BE2C (cell line): ENCODE measurements at regions not wholly inside any gene's neighbourhood (a gene's known extent, or its start where the extent isn't known, plus 50 kb on each side); places are given as distances from the start of the nearest gene placed in this dataset.

Source experiments
- DNase-seq: peaks from one replicate; pipeline ENCODE4 v3.0.0-alpha.2; 2020
- H3K27me3 ChIP-seq: fragments of 250-450 bp; sonication (Bioruptor Pico); 2 replicates; pipeline ENCODE4 v1.5.1; 2020; ENCODE audit warnings: mild to moderate bottlenecking
- H3K36me3 ChIP-seq: fragments of 250-450 bp; sonication (Bioruptor Pico); 2 replicates; pipeline ENCODE4 v1.5.1; 2020; ENCODE audit warnings: mild to moderate bottlenecking
- H3K4me1 ChIP-seq: fragments of 250-450 bp; sonication (Bioruptor Pico); 2 replicates; pipeline ENCODE4 v1.5.1; 2020
- H3K4me3 ChIP-seq: 2 replicates; pipeline ENCODE4 v1.5.1; 2011; ENCODE audit warnings: low read depth, low read length
- H3K9me3 ChIP-seq: fragments of 250-450 bp; sonication (Bioruptor Pico); 2 replicates; pipeline ENCODE4 v1.5.1; 2020
- CTCF ChIP-seq: IDR thresholded peaks from 2 replicates; pipeline ENCODE4 v1.5.1; 2012; ENCODE audit warnings: mild to moderate bottlenecking, low read depth, low read length

GRCh38 chr7:10657201-10657600 lies 316.5 kb upstream of the PHF14 start:
- no peaks in the 10 kb centered on the region for H3K9me3 ChIP-seq
- H3K27me3 ChIP-seq = no peaks in the 10 kb centered on the region
- DNase-seq = no peak
- no peaks in the 10 kb centered on the region for H3K4me1 ChIP-seq
- no peak for TF ChIP-seq CTCF
- no peaks in the 10 kb centered on the region for H3K36me3 ChIP-seq
- H3K4me3 ChIP-seq = no peak overlapping the region

GRCh38 chr7:10657837-10658236 lies 315.8 kb upstream of the PHF14 start:
- no peaks in the 10 kb centered on the region for H3K36me3 ChIP-seq
- no peaks in the 10 kb centered on the region for H3K4me1 ChIP-seq
- DNase-seq = no peak
- no peaks in the 10 kb centered on the region for H3K27me3 ChIP-seq
- no peak for TF ChIP-seq CTCF
- H3K9me3 ChIP-seq = no peaks in the 10 kb centered on the region
- no peak overlapping the region for H3K4me3 ChIP-seq

- H3K4me1 ChIP-seq = no peaks in the 10 kb centered on the region
- no peak for TF ChIP-seq CTCF
- no peak for DNase-seq
- H3K4me3 ChIP-seq = no peak overlapping the region
- H3K27me3 ChIP-seq = no peaks in the 10 kb centered on the region
- H3K9me3 ChIP-seq = no peaks in the 10 kb centered on the region
- H3K36me3 ChIP-seq = no peaks in the 10 kb centered on the region
Measured at GRCh38 chr7:10662491-10662890, 311.2 kb upstream of the PHF14 start.

GRCh38 chr7:10662982-10663884 lies 310.4 kb upstream of the PHF14 start:
- no peak for DNase-seq
- Histone ChIP-seq H3K9me3 (no peaks in the 10 kb centered on the region), H3K4me1 (no peaks in the 10 kb centered on the region), H3K36me3 (no peaks in the 10 kb centered on the region), H3K27me3 (no peaks in the 10 kb centered on the region), H3K4me3 (no peak overlapping the region)
- TF ChIP-seq CTCF = no peak

GRCh38 chr7:10672186-10672585 lies 301.5 kb upstream of the PHF14 start:
- Histone ChIP-seq H3K4me3 (no peak overlapping the region), H3K4me1 (no peaks in the 10 kb centered on the region), H3K36me3 (no peaks in the 10 kb centered on the region), H3K27me3 (no peaks in the 10 kb centered on the region), H3K9me3 (no peaks in the 10 kb centered on the region)
- no peak for DNase-seq
- no peak for TF ChIP-seq CTCF

- TF ChIP-seq CTCF = no peak
- Histone ChIP-seq H3K36me3 (no peaks in the 10 kb centered on the region), H3K9me3 (no peaks in the 10 kb centered on the region), H3K4me3 (no peak overlapping the region), H3K4me1 (0 out of 2 replicates have a peak, but pooled peaks cover 6% of the 10 kb centered on the region), H3K27me3 (no peaks in the 10 kb centered on the region)
- DNase-seq = peak; percentile 44
Measured at GRCh38 chr7:10677211-10677610, 296.5 kb upstream of the PHF14 start.
